Activated T-helper 1 cell treated with anti-CD3 and anti-CD28 coated beads, Interleukin-12 subunit alpha, Interleukin-12 subunit beta, Interleukin-2, Interleukin-4 antibody, amounts not matched to agents 30 ng/mL and 10 ng/mL and 1 ng/mL, durations not matched to agents 14 hours and 24 hours and 36 hours (primary cell): ENCODE measurements at regions not wholly inside any gene's neighbourhood (a gene's known extent, or its start where the extent isn't known, plus 50 kb on each side); places are given as distances from the start of the nearest gene placed in this dataset.

Experiments
- DNase-seq: peaks from one replicate; pipeline ENCODE4 v3.0.0; 2021; ENCODE audit warnings: low spot score
- H3K27ac Mint-ChIP-seq: one replicate; pipeline ENCODE4 v1.8.0; 2021; ENCODE audit warnings: mild to moderate bottlenecking, mixed read lengths
- H3K27me3 Mint-ChIP-seq: one replicate; pipeline ENCODE4 v1.8.0; 2022; ENCODE audit warnings: mild to moderate bottlenecking, moderate library complexity, mixed read lengths; ENCODE audit not compliant: insufficient read depth
- H3K36me3 Mint-ChIP-seq: one replicate; pipeline ENCODE4 v1.8.0; 2021; ENCODE audit warnings: low read depth, mixed read lengths
- H3K4me1 Mint-ChIP-seq: one replicate; pipeline ENCODE4 v1.8.0; 2021; ENCODE audit warnings: low read depth, mixed read lengths
- H3K4me3 Mint-ChIP-seq: one replicate; pipeline ENCODE4 v1.8.0; 2021; ENCODE audit warnings: mild to moderate bottlenecking, moderate library complexity, mixed read lengths
- H3K9me3 Mint-ChIP-seq: one replicate; pipeline ENCODE4 v1.8.0; 2021; ENCODE audit warnings: mixed read lengths
- intact Hi-C: fragments of 100-400 bp; cut with micrococcal nuclease; formaldehyde crosslinking; loops from one replicate; pipeline ENCODE4 v1.15.1; 2024

GRCh38 chr2:84283506-84283905, 175.6 kb downstream of the SUCLG1 start:
- DNase-seq: no peak
- Mint-ChIP-seq H3K4me1 (no peaks in the 10 kb centered on the region), H3K9me3 (no peaks in the 10 kb centered on the region), H3K4me3 (no peak overlapping the region), H3K27me3 (no peaks in the 10 kb centered on the region), H3K27ac (no peak overlapping the region), H3K36me3 (no peaks in the 10 kb centered on the region)
- intact Hi-C loops: no loop called here

- no peaks in the 10 kb centered on the region for H3K27me3 Mint-ChIP-seq
- DNase-seq: no peak
- peaks cover 3% of the 10 kb centered on the region for H3K4me1 Mint-ChIP-seq
- no peak overlapping the region for H3K27ac Mint-ChIP-seq
- intact Hi-C loops: no loop called here
- no peaks in the 10 kb centered on the region for H3K9me3 Mint-ChIP-seq
- H3K4me3 Mint-ChIP-seq: no peak overlapping the region
- H3K36me3 Mint-ChIP-seq: no peaks in the 10 kb centered on the region
These were observed 177.6 kb downstream of the SUCLG1 start for GRCh38 chr2:84281510-84281909.

GRCh38 chr2:84280873-84281272, 178.2 kb downstream of the SUCLG1 start:
- no peaks in the 10 kb centered on the region for H3K36me3 Mint-ChIP-seq
- no peak overlapping the region for H3K27ac Mint-ChIP-seq
- no peaks in the 10 kb centered on the region for H3K27me3 Mint-ChIP-seq
- no peaks in the 10 kb centered on the region for H3K9me3 Mint-ChIP-seq
- intact Hi-C loops: no loop called here
- no peak overlapping the region for H3K4me3 Mint-ChIP-seq
- no peak for DNase-seq
- peaks cover 4% of the 10 kb centered on the region for H3K4me1 Mint-ChIP-seq

GRCh38 chr2:84278386-84278785, 180.7 kb downstream of the SUCLG1 start:
- Mint-ChIP-seq H3K36me3 (no peaks in the 10 kb centered on the region), H3K27ac (no peak overlapping the region), H3K27me3 (no peaks in the 10 kb centered on the region), H3K4me1 (peaks cover 4% of the 10 kb centered on the region), H3K9me3 (no peaks in the 10 kb centered on the region), H3K4me3 (no peak overlapping the region)
- intact Hi-C loops: no loop called here
- no peak for DNase-seq

GRCh38 chr2:84276590-84277255, 182.4 kb downstream of the SUCLG1 start:
- Mint-ChIP-seq H3K36me3 (no peaks in the 10 kb centered on the region), H3K27me3 (no peaks in the 10 kb centered on the region), H3K27ac (no peak overlapping the region), H3K4me3 (no peak overlapping the region), H3K9me3 (no peaks in the 10 kb centered on the region), H3K4me1 (peaks cover 4% of the 10 kb centered on the region)
- no peak for DNase-seq
- intact Hi-C loops: no loop called here

GRCh38 chr2:84273406-84273805, 185.7 kb downstream of the SUCLG1 start:
- no peaks in the 10 kb centered on the region for H3K36me3 Mint-ChIP-seq
- no peak overlapping the region for H3K4me3 Mint-ChIP-seq
- DNase-seq: no peak
- no peaks in the 10 kb centered on the region for H3K9me3 Mint-ChIP-seq
- intact Hi-C loops: no loop called here
- H3K4me1 Mint-ChIP-seq: peaks cover 4% of the 10 kb centered on the region
- H3K27me3 Mint-ChIP-seq: peaks cover 3% of the 10 kb centered on the region
- H3K27ac Mint-ChIP-seq: no peak overlapping the region

GRCh38 chr2:84271977-84272376, 187.1 kb downstream of the SUCLG1 start:
- no peak for DNase-seq
- H3K4me1 Mint-ChIP-seq: peaks cover 4% of the 10 kb centered on the region

GRCh38 chr2:84257831-84258230, 201.2 kb downstream of the SUCLG1 start:
- DNase-seq: no peak
- intact Hi-C loops: no loop called here
- no peaks in the 10 kb centered on the region for H3K36me3 Mint-ChIP-seq

More at GRCh38 chr2:84271977-84272376, 187.1 kb downstream of the SUCLG1 start:
- intact Hi-C loops: no loop called here
- Mint-ChIP-seq H3K4me3 (no peak overlapping the region), H3K27me3 (peaks cover 3% of the 10 kb centered on the region), H3K27ac (no peak overlapping the region), H3K9me3 (no peaks in the 10 kb centered on the region), H3K36me3 (no peaks in the 10 kb centered on the region)

GRCh38 chr2:84251651-84252302, 207.3 kb downstream of the SUCLG1 start:
- Mint-ChIP-seq H3K36me3 (no peaks in the 10 kb centered on the region), H3K4me1 (no peaks in the 10 kb centered on the region), H3K4me3 (no peak overlapping the region), H3K9me3 (no peaks in the 10 kb centered on the region), H3K27ac (no peak overlapping the region), H3K27me3 (peaks cover 7% of the 10 kb centered on the region)
- intact Hi-C loops: no loop called here
- no peak for DNase-seq

More at GRCh38 chr2:84257831-84258230, 201.2 kb downstream of the SUCLG1 start:
- H3K27ac Mint-ChIP-seq: no peak overlapping the region
- H3K4me1 Mint-ChIP-seq: no peaks in the 10 kb centered on the region
- H3K9me3 Mint-ChIP-seq: no peaks in the 10 kb centered on the region
- H3K4me3 Mint-ChIP-seq: no peak overlapping the region
- peaks cover 4% of the 10 kb centered on the region for H3K27me3 Mint-ChIP-seq

GRCh38 chr2:84249140-84249539, 209.9 kb downstream of the SUCLG1 start:
- intact Hi-C loops: no loop called here
- no peak overlapping the region for H3K4me3 Mint-ChIP-seq
- no peaks in the 10 kb centered on the region for H3K4me1 Mint-ChIP-seq
- no peaks in the 10 kb centered on the region for H3K9me3 Mint-ChIP-seq
- H3K27me3 Mint-ChIP-seq: peaks cover 3% of the 10 kb centered on the region
- no peak for DNase-seq
- H3K36me3 Mint-ChIP-seq: no peaks in the 10 kb centered on the region
- H3K27ac Mint-ChIP-seq: no peak overlapping the region

- Mint-ChIP-seq H3K4me3 (no peak overlapping the region), H3K9me3 (no peaks in the 10 kb centered on the region), H3K27ac (no peak overlapping the region), H3K4me1 (no peaks in the 10 kb centered on the region), H3K27me3 (peaks cover 3% of the 10 kb centered on the region), H3K36me3 (no peaks in the 10 kb centered on the region)
- DNase-seq: no peak
- intact Hi-C loops: no loop called here
These were observed 211.5 kb downstream of the SUCLG1 start for GRCh38 chr2:84247532-84247931.

GRCh38 chr2:84243788-84244733, 215.0 kb downstream of the SUCLG1 start:
- Mint-ChIP-seq H3K36me3 (no peaks in the 10 kb centered on the region), H3K4me1 (no peaks in the 10 kb centered on the region), H3K4me3 (no peak overlapping the region), H3K9me3 (no peaks in the 10 kb centered on the region), H3K27ac (no peak overlapping the region), H3K27me3 (no peaks in the 10 kb centered on the region)
- intact Hi-C loops: no loop called here
- no peak for DNase-seq

GRCh38 chr2:84238907-84239306, 220.2 kb downstream of the SUCLG1 start:
- H3K36me3 Mint-ChIP-seq: no peaks in the 10 kb centered on the region
- no peak for DNase-seq
- H3K4me3 Mint-ChIP-seq: no peak overlapping the region
- intact Hi-C loops: no loop called here
- H3K27ac Mint-ChIP-seq: no peak overlapping the region
- no peaks in the 10 kb centered on the region for H3K9me3 Mint-ChIP-seq
- no peaks in the 10 kb centered on the region for H3K4me1 Mint-ChIP-seq
- no peaks in the 10 kb centered on the region for H3K27me3 Mint-ChIP-seq
